ENCODE measurements at regions not wholly inside any gene's neighbourhood (a gene's known extent, or its start where the extent isn't known, plus 50 kb on each side); places are given as distances from the start of the nearest gene placed in this dataset.

GRCh38 chr4:153963216-153963615 is 174.3 kb upstream of the SFRP2 start:
- TF ChIP-seq ZNF274 (IDR thresholded peaks at IDR 0.05; ENCODE audit: borderline replicate concordance, extremely low read depth, low read length) = no peak
- no peak for TF ChIP-seq SP1 (IDR thresholded peaks at IDR 0.05; ENCODE audit: low read depth, low read length)
- TF ChIP-seq SIX5 (IDR thresholded peaks at IDR 0.05; ENCODE audit: low read depth, low read length) = no peak
- no peak for TF ChIP-seq KDM4A (IDR thresholded peaks at IDR 0.05; ENCODE audit: low read depth, low read length, severe bottlenecking)
- TF ChIP-seq CBX8 (IDR thresholded peaks at IDR 0.05; ENCODE audit: borderline replicate concordance, low read depth, low read length) = no peak
- TF ChIP-seq SP4 (IDR thresholded peaks at IDR 0.05; ENCODE audit: low read length) = no peak
- no peak for TF ChIP-seq EP300 (IDR thresholded peaks at IDR 0.05; ENCODE audit: borderline replicate concordance in 1 of 2, low read depth in 2 of 2, low read length in 2 of 2)
- TF ChIP-seq POLR2A (IDR thresholded peaks at IDR 0.05; ENCODE audit: control extremely low read depth in 1 of 2, low read depth in 2 of 2, low read length in 2 of 2) = no peak
- TF ChIP-seq RBBP5 (IDR thresholded peaks at IDR 0.05; ENCODE audit: borderline replicate concordance, low read depth, low read length) = no peak
- TF ChIP-seq TAF7 (optimal IDR thresholded peaks at IDR 0.05; ENCODE audit: borderline replicate concordance, low read depth, low read length) = no peak
- no peak for TF ChIP-seq SAP30 (IDR thresholded peaks at IDR 0.05; ENCODE audit: insufficient read depth, insufficient replicate concordance, low read length)
- TF ChIP-seq EGR1 (IDR thresholded peaks at IDR 0.05; ENCODE audit: borderline replicate concordance, low read depth, low read length) = no peak
- TF ChIP-seq BRCA1 (IDR thresholded peaks at IDR 0.05; ENCODE audit: low read depth, low read length) = no peak
- TF ChIP-seq TAF1 (IDR thresholded peaks at IDR 0.05; ENCODE audit: low read depth, low read length) = no peak
- Histone ChIP-seq H3K79me2 (ENCODE audit: control insufficient read depth in 1 of 2, insufficient read depth in 2 of 2, low read length in 2 of 2) (no peaks in the 10 kb centered on the region), H3K4ac (replicated peaks; ENCODE audit: insufficient read length, low read depth, low read length) (no peak overlapping the region), H3K9me3 (ENCODE audit: insufficient read depth in 2 of 2, low read depth in 1 of 2, low read length in 1 of 2) (no peaks in the 10 kb centered on the region), H2BK12ac (ENCODE audit: low read depth, low read length) (no peak overlapping the region), H3K27ac (ENCODE audit: low read depth, low read length) (no peak overlapping the region), H2BK120ac (replicated peaks; ENCODE audit: low read depth, low read length) (no peak overlapping the region), H3K79me1 (ENCODE audit: low read depth, low read length) (no peaks in the 10 kb centered on the region), H4K8ac (ENCODE audit: extremely low read depth, insufficient read depth, low read length) (no peak overlapping the region), H3K56ac (replicated peaks; ENCODE audit: insufficient read length, low read depth, low read length) (no peak overlapping the region), H2BK5ac (ENCODE audit: low read depth, low read length) (no peak overlapping the region), H2BK20ac (ENCODE audit: low read length) (no peak overlapping the region), H3K9ac (replicated peaks in 1 of 4; ENCODE audit: extremely low read depth in 1 of 4, low read depth in 3 of 4, low read length in 3 of 4) (no peak overlapping the region), H3K18ac (ENCODE audit: extremely low read depth, low read length) (no peak overlapping the region), H3K23me2 (ENCODE audit: low read depth, low read length) (no peaks in the 10 kb centered on the region; the same call in 1 of the 2 replicates), H4K20me1 (replicated peaks in 1 of 2; ENCODE audit: control insufficient read depth in 1 of 2, insufficient read depth in 2 of 2, low read length in 2 of 2) (no peaks in the 10 kb centered on the region), H4K91ac (replicated peaks; ENCODE audit: insufficient read length, low read length) (no peak overlapping the region), H2AFZ (ENCODE audit: low read length) (no peak overlapping the region), H3K27me3 (replicated peaks in 1 of 4; ENCODE audit: control insufficient read depth in 3 of 4, extremely low read depth in 1 of 4, insufficient read depth in 3 of 4, low read length in 3 of 4) (no peaks in the 10 kb centered on the region), H4K5ac (ENCODE audit: insufficient read length, low read depth, low read length) (no peak overlapping the region), H2AK5ac (ENCODE audit: low read depth, low read length) (no peak overlapping the region), H3K23ac (ENCODE audit: insufficient read length) (no peak overlapping the region), H3K14ac (ENCODE audit: insufficient read length) (no peak overlapping the region), H3K4me1 (replicated peaks in 1 of 4; ENCODE audit: control insufficient read depth in 3 of 4, insufficient read depth in 4 of 4, low read length in 3 of 4) (no peaks in the 10 kb centered on the region), H2BK15ac (ENCODE audit: low read length) (no peak overlapping the region), H3K4me3 (ENCODE audit: extremely low read depth in 1 of 4, insufficient read depth in 2 of 4, low read depth in 3 of 4, low read length in 4 of 4) (no peak overlapping the region), H3K4me2 (ENCODE audit: insufficient read depth in 1 of 2, low read depth in 2 of 2, low read length in 2 of 2) (no peak overlapping the region), H3K36me3 (ENCODE audit: control insufficient read depth in 2 of 4, insufficient read depth in 4 of 4, low read length in 3 of 4) (no peaks in the 10 kb centered on the region)
- ChIA-PET POLR2A (ENCODE audit: partially characterized antibody) (interaction anchor here (1.1 kb wide), 1 partner anchor 34 kb away, joined by 3 read pairs; no protein-coding TSS in a partner anchor), CTCF (ENCODE audit: partially characterized antibody) (interaction anchor here (1.3 kb wide), 2 partner anchors 55 to 178 kb away, joined by 3 to 4 read pairs; no protein-coding TSS in a partner anchor)
- FAIRE-seq (no peak), DNase-seq (ENCODE audit: low read depth in 1 of 2, low spot score in 2 of 2) (no peak)
- WGBS, 2 experiments (ENCODE audit: extremely low coverage in 1 of 2, insufficient coverage in 1 of 2, insufficient read length in 1 of 2, insufficient replicate concordance in 2 of 2, low coverage in 1 of 2, low lambda C conversion rate in 2 of 2, missing lambda C conversion rate in 1 of 2) = 82% methylated on average over 3 of the region's 3 CpGs; no CpG with 5 or more reads in 1 of the 2 experiments

All from H1 (cell line).